Stimulated activated CD4-positive, alpha-beta T cell treated with anti-CD3 and anti-CD28 coated beads, TNF-alpha, amount 100 ng/mL, for 48 hours (primary cell): ENCODE measurements at regions not wholly inside any gene's neighbourhood (a gene's known extent, or its start where the extent isn't known, plus 50 kb on each side); places are given as distances from the start of the nearest gene placed in this dataset.

ENCODE experiments used
- DNase-seq, 3 donors: peaks; one replicate each; pipeline ENCODE4 v3.0.0-alpha.2; 2020; ENCODE audit warnings: low read depth in 3 of 3

DNA sequence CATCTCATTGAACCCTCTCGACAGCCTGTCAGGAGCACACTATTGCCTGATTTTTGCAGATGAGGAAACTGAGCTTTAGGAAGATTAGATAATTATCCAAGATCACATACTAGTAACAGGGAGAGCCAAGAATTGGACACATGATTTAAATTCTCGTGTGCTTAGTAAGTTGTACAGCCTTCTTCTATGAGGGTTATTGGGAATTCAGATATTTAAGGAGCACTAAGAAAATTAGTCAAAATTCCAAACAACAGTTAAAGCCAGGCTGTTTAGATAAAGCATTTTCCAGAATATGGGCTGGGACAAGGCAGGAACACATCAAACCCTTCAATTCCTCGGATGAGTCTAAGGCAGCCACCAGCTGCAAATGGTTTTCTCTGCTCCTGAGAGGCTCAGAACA lies 148.8 kb downstream of the TMEM30B start:
- no peak for DNase-seq

DNA sequence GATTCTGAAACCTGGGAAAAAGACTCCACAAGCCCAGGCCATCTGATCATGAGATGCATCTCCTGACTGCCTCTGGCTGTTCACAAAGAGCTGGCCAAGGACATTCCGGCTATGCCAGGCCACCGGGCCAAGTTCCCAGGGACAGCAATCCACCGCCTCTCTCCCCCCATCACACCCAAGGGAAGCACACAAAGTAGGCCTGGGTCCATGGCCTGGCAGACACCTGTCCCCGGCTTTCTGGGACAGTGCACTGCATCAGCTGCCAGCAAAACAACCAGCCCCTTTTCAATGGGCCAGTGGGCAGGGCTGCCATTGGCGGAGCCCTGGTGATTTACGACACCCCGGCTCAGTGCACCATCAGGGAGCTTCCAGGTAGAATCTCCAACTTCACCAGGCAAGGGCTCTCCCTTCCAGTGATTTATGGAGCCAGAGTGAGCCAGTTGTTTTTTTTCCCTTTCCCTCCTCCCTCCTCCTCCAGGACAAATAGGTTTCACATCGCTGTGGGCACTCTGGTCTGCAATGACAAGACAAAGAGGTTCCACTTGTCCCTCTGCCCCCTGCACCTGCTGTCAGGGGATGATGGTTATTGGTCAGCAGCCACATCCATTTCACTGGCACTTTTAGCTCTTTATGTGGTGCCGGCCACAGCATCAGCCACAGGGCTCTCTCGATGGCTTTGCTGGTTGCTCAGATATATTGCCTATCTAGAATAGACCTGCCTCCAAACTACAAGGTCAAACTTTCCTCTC lies 149.6 kb downstream of the SLC38A6 start:
- no peak for DNase-seq

GRCh38 chr14:61129168-61129745 lies 148.2 kb downstream of the SLC38A6 start:
- DNase-seq: no peak

DNA sequence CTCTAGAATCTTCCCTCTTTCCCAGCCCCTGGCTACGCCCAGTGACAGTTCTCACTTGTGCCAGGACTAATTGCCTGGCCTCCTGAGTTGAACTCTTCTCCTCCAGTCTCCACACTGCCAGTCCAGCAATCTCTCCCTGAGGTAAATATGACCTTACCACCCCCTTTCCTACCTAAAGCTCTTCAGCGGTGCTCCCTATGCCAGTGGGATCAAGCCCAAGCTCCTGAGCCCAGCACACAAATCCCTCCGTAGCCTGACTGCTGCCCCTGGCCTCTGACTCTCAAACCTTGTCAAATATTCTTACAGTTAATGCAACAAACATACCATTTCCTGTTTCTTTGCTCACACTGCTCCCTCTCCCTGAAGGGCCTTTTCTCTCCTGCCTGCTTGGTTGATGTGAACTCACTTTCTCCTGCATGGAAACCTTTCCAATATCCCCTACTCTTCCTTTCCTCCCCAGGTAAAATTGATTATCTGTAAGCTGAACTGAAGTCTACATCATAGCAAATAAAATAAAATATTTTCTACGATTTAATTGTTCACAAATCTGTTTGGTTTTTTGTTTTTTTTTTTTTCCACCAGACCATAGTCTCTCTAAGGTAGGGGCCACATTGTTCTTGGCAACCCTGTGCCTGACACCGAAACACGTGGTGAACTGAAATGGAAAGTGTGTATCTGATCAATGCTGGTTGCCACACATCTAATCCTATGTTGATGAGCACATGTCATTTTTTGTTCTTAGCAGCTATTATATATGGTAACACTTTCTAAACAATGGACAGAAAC lies 147.5 kb downstream of the SLC38A6 start:
- no peak for DNase-seq

DNA sequence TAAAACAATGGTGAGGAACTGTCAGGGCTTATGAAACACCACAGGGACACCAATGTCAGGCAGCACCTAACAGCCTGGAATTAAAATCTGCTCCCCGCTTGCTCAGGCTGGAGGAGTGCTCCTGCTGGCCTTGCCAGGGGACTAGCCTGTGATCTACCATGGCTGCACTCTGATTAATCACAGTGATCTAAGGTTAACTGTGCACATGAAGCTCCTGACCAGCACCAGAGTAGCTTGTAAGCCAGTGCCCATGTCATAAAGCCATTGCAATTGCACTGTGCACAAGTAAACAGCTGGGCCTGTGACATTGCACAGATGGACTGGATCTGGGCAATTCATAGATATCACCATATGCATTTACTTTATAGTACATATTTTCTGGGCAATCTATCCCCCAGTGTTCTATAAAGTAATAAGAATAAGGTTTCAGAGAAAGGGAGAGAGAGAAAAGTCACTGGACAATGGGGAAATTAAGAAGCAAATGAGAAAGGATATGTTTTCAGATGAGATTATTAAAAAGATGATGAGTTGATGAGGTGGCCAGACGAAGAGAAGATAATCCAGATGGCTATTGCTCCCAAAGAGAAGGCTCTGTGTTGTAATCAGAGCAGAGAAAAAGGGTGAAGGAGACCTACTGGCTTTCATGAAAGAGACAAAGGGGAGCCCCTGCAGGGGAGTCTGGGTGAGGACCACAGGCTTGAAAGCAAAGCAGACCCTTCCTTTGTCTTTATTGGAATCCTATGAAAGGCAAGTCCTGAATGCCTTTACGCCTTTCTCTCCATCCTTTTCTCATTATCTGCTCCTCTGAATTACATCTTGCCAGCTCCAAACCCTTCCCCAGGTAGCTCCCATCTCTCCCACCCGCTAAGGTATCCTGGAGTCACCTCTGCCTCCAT lies 145.8 kb downstream of the SLC38A6 start:
- no peak for DNase-seq

GRCh38 chr14:61125867-61126572 lies 145.0 kb downstream of the SLC38A6 start:
- no peak for DNase-seq

- no peak for DNase-seq
These were observed 144.2 kb downstream of the SLC38A6 start for GRCh38 chr14:61125041-61125866.

DNA sequence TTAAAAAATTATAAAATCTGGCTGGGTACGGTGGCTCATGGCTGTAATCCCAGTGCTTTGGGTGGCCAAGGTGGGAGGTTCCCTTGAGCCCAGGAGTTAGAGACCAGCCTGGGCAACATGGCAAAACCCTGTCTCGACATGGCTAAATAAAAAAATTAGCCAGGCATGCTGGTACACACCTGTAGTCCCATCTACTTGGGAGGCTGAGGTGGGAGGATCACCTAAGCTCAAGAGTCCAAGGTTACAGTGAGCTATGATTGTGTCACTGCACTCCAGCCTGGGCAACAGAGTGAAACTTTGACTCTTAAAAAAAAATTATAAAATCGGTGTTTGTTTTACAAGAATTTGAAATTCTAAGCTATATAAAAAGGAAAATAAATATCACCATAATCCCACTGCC lies 141.8 kb downstream of the SLC38A6 start:
- DNase-seq: no peak

DNA sequence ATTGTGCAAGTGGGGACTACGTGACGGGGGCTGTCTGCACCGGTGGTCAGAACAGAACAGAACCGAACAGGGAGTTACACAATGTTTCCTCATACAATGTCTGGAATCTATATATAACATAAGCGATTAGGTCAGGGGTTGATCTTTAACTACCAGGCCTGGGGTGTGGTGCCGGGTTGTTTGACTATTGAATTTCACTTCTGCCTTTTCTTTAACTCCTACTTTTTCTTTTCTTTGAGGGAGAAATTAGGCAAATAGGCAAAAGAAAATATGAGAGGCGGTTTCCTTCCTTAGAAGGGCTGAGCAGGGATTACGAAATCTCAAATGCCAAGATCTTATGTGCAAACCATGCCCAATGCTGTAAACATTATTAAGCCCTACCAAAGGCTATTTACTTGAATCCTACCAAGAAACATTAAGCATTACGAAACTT lies 140.3 kb downstream of the SLC38A6 start:
- DNase-seq: no peak

DNA sequence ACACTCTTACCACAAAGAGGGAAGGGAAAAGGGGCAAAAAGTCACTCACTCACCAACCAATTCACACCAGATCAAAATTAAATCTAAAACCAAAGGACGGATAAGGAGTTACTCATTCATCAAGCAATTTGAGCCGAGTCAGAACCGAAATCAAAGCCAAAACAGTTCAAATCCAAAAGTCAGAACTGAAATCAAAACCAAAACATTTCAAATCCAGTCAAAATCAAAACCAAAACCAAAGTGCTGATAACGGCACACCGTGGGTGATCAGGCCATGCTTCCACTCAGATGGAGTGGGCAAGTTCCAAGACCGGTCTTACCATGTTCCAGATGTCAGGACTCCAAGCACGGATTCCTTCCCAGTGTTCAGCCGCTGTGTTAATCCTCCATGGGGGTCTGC lies 139.5 kb downstream of the SLC38A6 start:
- peak in 1 of 3 donors; percentile 3 for DNase-seq

DNA sequence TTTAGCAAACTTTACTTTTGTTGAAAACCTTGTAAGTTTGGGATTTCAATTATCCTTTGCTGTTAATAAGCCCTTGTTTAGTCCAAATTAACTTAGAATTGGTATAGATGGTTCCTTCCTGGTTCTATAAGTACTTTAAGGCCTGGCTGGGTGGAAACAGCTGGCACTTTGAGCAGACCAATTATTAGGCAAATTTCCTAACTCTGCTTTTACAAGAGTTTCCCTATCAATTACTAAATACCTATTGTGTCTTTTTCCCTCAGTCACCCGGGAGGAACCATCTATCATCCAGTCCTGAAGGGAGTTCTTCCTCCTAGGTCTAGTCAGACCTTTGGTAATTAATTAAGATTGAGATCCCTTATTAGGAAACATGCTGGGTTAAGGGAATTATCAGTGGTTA lies 138.0 kb downstream of the SLC38A6 start:
- DNase-seq: no peak

DNA sequence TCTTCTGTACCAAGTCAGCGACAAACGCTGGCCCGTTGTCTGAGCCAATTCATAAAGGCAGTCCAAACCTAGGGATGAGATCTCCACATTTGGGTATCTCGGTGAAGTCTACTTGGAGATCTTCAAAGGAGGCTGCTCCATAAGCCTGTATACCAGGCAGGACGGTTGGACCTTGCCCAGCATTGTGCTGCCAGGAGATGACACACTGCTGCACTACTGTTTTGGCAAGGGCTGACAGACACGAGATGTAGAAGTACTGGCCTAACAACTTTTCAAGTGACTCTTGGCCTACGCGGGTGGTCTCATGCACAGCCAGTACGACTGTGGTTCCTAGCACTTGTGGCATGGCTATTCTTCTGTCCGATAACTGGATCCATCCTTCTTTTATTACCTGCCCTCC lies 135.3 kb downstream of the SLC38A6 start:
- DNase-seq: no peak

DNA sequence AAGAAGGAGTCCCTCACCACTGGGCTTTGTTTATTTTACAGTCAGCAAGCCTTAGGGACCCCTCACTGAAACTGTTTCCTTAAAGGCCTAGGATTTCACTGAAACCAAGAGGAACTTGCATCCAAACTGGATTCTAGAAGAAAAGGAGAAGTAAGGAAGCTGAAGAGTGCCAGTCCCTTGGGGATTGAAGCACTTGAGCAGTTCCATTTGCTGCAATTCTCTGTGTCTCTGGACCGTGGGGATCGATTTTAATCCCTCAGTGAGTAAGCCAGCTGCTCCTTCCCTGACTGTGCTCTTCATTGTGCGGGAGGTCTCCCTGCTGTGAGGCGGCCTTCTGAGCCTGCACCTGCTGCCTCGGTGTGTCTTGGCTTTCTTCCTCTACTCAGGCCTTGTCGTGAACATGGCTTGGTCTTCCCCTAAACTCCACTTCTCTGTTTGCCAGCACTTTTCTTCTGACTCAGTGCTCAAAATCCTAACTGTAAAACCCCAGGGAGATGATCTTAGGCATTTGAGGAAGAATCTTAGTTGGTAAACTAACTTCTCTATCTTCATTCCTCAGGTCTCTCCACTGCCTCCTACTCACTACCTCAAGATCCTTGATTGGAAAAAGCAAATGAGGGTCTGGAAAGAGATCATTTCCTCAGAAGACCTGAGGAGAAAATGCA lies 132.6 kb downstream of the SLC38A6 start:
- no peak for DNase-seq

- DNase-seq: no peak
These were observed 131.5 kb downstream of the SLC38A6 start for GRCh38 chr14:61112506-61112905.

GRCh38 chr14:61111731-61112130 lies 130.7 kb downstream of the SLC38A6 start:
- no peak for DNase-seq

- no peak for DNase-seq
These were observed 130.2 kb downstream of the SLC38A6 start for GRCh38 chr14:61111209-61111665.

GRCh38 chr14:61110316-61111082 lies 129.5 kb downstream of the SLC38A6 start:
- DNase-seq: no peak

GRCh38 chr14:61109288-61109687 lies 128.2 kb downstream of the SLC38A6 start:
- no peak for DNase-seq
